Lower leg skin (tissue), 3 donors: ENCODE measurements at regions not wholly inside any gene's neighbourhood (a gene's known extent, or its start where the extent isn't known, plus 50 kb on each side); places are given as distances from the start of the nearest gene placed in this dataset.

Experiments used
- CTCF ChIP-seq, 3 donors: fragments of 450-650 bp; IDR thresholded peaks; one replicate each; pipeline ENCODE4 v1.5.1; 2016; ENCODE audit warnings: antibody characterized with exemption in 3 of 3, mild to moderate bottlenecking in 3 of 3, moderate library complexity in 2 of 3
- POLR2A ChIP-seq, 2 donors: fragments of 450-650 bp; IDR thresholded peaks; one replicate each; pipeline ENCODE4 v1.6.1; 2016 to 2017; ENCODE audit warnings: antibody characterized with exemption in 2 of 2, mild to moderate bottlenecking in 1 of 2, moderate library complexity in 1 of 2

GRCh38 chr12:92502417-92503028, 200.3 kb upstream of the PLEKHG7 start:
- TF ChIP-seq CTCF (IDR thresholded peaks at IDR 0.05): no peak
- TF ChIP-seq POLR2A (IDR thresholded peaks at IDR 0.05): no peak
